NT2/D1 (cell line): ENCODE measurements at regions not wholly inside any gene's neighbourhood (a gene's known extent, or its start where the extent isn't known, plus 50 kb on each side); places are given as distances from the start of the nearest gene placed in this dataset.
"Not testable (repeated sequence)": the region's sequence is repeated elsewhere in the genome, so short reads cannot be mapped to it uniquely, and the experiment has no call there.

Source experiments
- DNase-seq: peaks from one replicate; pipeline ENCODE4 v3.0.0-alpha.2; 2011; ENCODE audit warnings: low read depth, low spot score
- H3K27me3 ChIP-seq: 2 replicates; pipeline ENCODE4 v1.6.0; 2011; ENCODE audit warnings: mild to moderate bottlenecking; ENCODE audit not compliant: insufficient read length, insufficient read depth
- H3K36me3 ChIP-seq: 2 replicates; pipeline ENCODE4 v1.6.1; 2011; ENCODE audit warnings: mild to moderate bottlenecking, low read length, mixed read lengths; ENCODE audit not compliant: insufficient read depth, insufficient read length
- H3K4me1 ChIP-seq: 2 replicates; pipeline ENCODE4 v1.5.1; 2011; ENCODE audit not compliant: insufficient read depth, insufficient read length
- H3K4me3 ChIP-seq: 2 replicates; pipeline ENCODE4 v1.5.1; 2011; ENCODE audit warnings: low read depth; ENCODE audit not compliant: insufficient read length
- H3K9ac ChIP-seq: 2 replicates; pipeline ENCODE4 v1.6.0; 2011; ENCODE audit warnings: low read depth; ENCODE audit not compliant: insufficient read length
- H3K9me3 ChIP-seq: 2 replicates; pipeline ENCODE4 v1.5.1; 2011; ENCODE audit warnings: mild to moderate bottlenecking, low read length; ENCODE audit not compliant: insufficient read depth
- SUZ12 ChIP-seq: IDR thresholded peaks from 2 replicates; pipeline ENCODE4 v1.6.1; 2011; ENCODE audit not compliant: insufficient read length, insufficient read depth; ENCODE audit errors: extremely low read depth
- YY1 ChIP-seq: IDR thresholded peaks from 2 replicates; pipeline ENCODE4 v1.6.1; 2011; ENCODE audit not compliant: insufficient read length, insufficient read depth
- ZNF274 ChIP-seq: IDR thresholded peaks from 2 replicates; pipeline ENCODE4 v1.6.1; 2011; ENCODE audit warnings: mild to moderate bottlenecking, low read depth, low read length

- Histone ChIP-seq H3K4me1 (no peaks in the 10 kb centered on the region), H3K9ac (no peak overlapping the region), H3K36me3 (no peaks in the 10 kb centered on the region), H3K27me3 (no peaks in the 10 kb centered on the region), H3K4me3 (no peak overlapping the region), H3K9me3 (no peaks in the 10 kb centered on the region)
- TF ChIP-seq SUZ12 (no peak), YY1 (no peak), ZNF274 (no peak)
- DNase-seq: no peak
Observed at GRCh38 chr11:24400059-24400665, 96.7 kb upstream of the LUZP2 start.

GRCh38 chr11:24406389-24406788 lies 90.5 kb upstream of the LUZP2 start:
- no peak overlapping the region for H3K4me3 ChIP-seq
- H3K9ac ChIP-seq: no peak overlapping the region
- no peaks in the 10 kb centered on the region for H3K4me1 ChIP-seq
- TF ChIP-seq ZNF274: no peak
- no peak for TF ChIP-seq SUZ12
- TF ChIP-seq YY1: no peak
- no peak for DNase-seq
- H3K27me3 ChIP-seq: no peaks in the 10 kb centered on the region
- no peaks in the 10 kb centered on the region for H3K36me3 ChIP-seq
- no peaks in the 10 kb centered on the region for H3K9me3 ChIP-seq

- no peak overlapping the region for H3K9ac ChIP-seq
- H3K4me3 ChIP-seq: no peak overlapping the region
- H3K27me3 ChIP-seq: no peaks in the 10 kb centered on the region
- no peak for DNase-seq
- TF ChIP-seq SUZ12 (no peak), ZNF274 (no peak), YY1 (no peak)
- no peaks in the 10 kb centered on the region for H3K9me3 ChIP-seq
- H3K36me3 ChIP-seq: no peaks in the 10 kb centered on the region
- no peaks in the 10 kb centered on the region for H3K4me1 ChIP-seq
Observed at GRCh38 chr11:24406980-24407379, 89.9 kb upstream of the LUZP2 start.

- DNase-seq: no peak
- TF ChIP-seq ZNF274 (no peak), SUZ12 (no peak), YY1 (no peak)
Observed at GRCh38 chr11:24407733-24408132, 89.1 kb upstream of the LUZP2 start.

GRCh38 chr11:24408202-24408601 lies 88.7 kb upstream of the LUZP2 start:
- DNase-seq: no peak
- H3K36me3 ChIP-seq: no peaks in the 10 kb centered on the region
- H3K4me3 ChIP-seq: no peak overlapping the region
- TF ChIP-seq SUZ12 (no peak), YY1 (no peak), ZNF274 (no peak)
- no peak overlapping the region for H3K9ac ChIP-seq
- no peaks in the 10 kb centered on the region for H3K27me3 ChIP-seq
- no peaks in the 10 kb centered on the region for H3K4me1 ChIP-seq
- H3K9me3 ChIP-seq: no peaks in the 10 kb centered on the region

More at GRCh38 chr11:24407733-24408132, 89.1 kb upstream of the LUZP2 start:
- Histone ChIP-seq H3K4me3 (no peak overlapping the region), H3K9ac (no peak overlapping the region), H3K9me3 (no peaks in the 10 kb centered on the region), H3K4me1 (no peaks in the 10 kb centered on the region), H3K36me3 (no peaks in the 10 kb centered on the region), H3K27me3 (no peaks in the 10 kb centered on the region)

GRCh38 chr11:24411791-24412190 lies 85.1 kb upstream of the LUZP2 start:
- TF ChIP-seq YY1 (no peak), ZNF274 (no peak), SUZ12 (no peak)

GRCh38 chr11:24412722-24413121 lies 84.1 kb upstream of the LUZP2 start:
- TF ChIP-seq ZNF274 (no peak), YY1 (no peak), SUZ12 (no peak)
- no peak overlapping the region for H3K9ac ChIP-seq
- H3K4me3 ChIP-seq: no peak overlapping the region
- no peak for DNase-seq
- H3K9me3 ChIP-seq: no peaks in the 10 kb centered on the region
- no peaks in the 10 kb centered on the region for H3K27me3 ChIP-seq
- no peaks in the 10 kb centered on the region for H3K36me3 ChIP-seq
- H3K4me1 ChIP-seq: no peaks in the 10 kb centered on the region

More at GRCh38 chr11:24411791-24412190, 85.1 kb upstream of the LUZP2 start:
- no peaks in the 10 kb centered on the region for H3K4me1 ChIP-seq
- H3K4me3 ChIP-seq: no peak overlapping the region
- no peak overlapping the region for H3K9ac ChIP-seq
- no peaks in the 10 kb centered on the region for H3K9me3 ChIP-seq
- no peak for DNase-seq
- H3K36me3 ChIP-seq: no peaks in the 10 kb centered on the region
- H3K27me3 ChIP-seq: no peaks in the 10 kb centered on the region

- no peak overlapping the region for H3K4me3 ChIP-seq
- no peaks in the 10 kb centered on the region for H3K36me3 ChIP-seq
- H3K9me3 ChIP-seq: no peaks in the 10 kb centered on the region
- no peaks in the 10 kb centered on the region for H3K27me3 ChIP-seq
- no peak overlapping the region for H3K9ac ChIP-seq
- H3K4me1 ChIP-seq: no peaks in the 10 kb centered on the region
- DNase-seq: no peak
- TF ChIP-seq SUZ12 (no peak), ZNF274 (no peak), YY1 (no peak)
Observed at GRCh38 chr11:24413391-24413790, 83.5 kb upstream of the LUZP2 start.

GRCh38 chr11:24415955-24416636 lies 80.8 kb upstream of the LUZP2 start:
- H3K4me3 ChIP-seq, H3K4me1 ChIP-seq, H3K9ac ChIP-seq, H3K36me3 ChIP-seq, DNase-seq, H3K27me3 ChIP-seq, H3K9me3 ChIP-seq: not testable (repeated sequence)
